ENCODE measurements at regions not wholly inside any gene's neighbourhood (a gene's known extent, or its start where the extent isn't known, plus 50 kb on each side); places are given as distances from the start of the nearest gene placed in this dataset.

DNA sequence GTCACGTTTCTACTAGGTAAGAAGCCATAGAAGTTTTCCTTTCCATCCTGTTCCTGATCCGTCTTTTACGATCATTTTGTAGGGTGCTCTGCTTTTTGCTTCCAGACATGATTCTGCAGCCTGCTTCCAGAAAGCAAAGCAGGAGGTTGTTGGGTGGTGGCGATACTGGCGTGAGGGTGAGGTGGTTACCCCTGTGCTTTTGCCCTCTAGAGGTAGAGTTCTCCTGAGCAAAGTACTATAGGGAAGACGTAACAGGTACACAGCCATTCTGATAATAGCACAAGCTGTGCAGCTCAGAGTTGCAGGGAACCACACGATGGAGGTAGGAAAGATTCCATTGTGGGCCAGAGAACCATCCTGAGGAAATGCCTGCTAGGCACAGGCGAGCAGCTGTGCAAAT lies 186.0 kb downstream of the PAH start:
- no peak for DNase-seq (ENCODE audit: low read depth in 3 of 3, low spot score in 2 of 3)

DNA sequence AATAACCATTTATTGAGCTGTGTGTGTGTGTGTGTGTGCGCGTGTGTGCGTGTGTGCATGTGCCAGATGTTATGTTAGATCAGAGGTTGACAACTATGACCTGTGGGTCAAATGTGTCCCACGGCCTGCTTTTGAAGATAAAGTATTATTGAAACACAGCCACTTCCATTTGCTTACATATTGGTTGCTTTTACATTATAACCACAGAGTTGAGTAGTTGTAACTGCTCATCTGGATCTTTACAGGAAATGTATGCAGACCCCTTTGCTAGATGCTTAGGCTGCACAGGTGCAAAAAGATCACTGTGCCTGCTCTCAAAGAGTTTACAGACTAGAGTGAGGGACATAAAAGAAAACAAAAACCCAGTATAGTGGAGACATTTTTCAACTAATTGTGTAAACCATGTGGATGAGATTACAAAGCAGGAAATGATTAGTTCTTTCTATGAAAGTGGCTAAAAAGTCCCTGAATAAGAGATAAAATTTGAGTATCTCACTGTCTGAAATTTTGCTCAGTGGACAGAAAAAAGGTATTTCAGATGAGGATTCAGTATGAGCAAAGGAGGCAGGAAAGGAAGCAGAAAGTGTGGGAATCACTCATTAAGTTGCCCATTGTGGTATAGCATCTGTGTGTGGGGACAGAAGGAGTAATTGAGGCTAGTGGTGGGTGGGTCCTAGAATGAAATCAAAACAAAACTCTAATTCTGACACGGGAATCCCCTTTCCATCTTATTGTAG lies 188.4 kb downstream of the PAH start:
- DNase-seq (ENCODE audit: low read depth in 3 of 3, low spot score in 2 of 3) = no peak

DNA sequence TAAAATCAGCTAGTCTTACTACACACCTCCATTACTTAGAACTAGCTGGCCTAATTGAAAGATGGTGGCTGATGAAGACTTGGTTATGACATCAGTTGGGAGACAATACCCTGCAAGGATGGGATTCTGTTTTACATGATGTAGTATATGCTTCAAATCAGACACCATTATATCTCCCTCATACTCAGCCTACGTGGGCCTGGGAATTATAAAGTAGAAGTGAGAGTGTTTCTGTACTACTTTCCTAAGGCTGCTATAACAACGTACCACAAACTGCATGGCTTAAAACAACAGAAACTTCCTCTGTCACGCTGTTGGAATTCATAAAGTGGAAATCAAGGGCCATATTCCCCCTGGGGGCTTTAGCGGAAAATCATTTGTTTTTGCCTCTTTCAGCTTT lies 190.4 kb downstream of the PAH start:
- no peak for DNase-seq (ENCODE audit: low read depth in 3 of 3, low spot score in 2 of 3)

DNA sequence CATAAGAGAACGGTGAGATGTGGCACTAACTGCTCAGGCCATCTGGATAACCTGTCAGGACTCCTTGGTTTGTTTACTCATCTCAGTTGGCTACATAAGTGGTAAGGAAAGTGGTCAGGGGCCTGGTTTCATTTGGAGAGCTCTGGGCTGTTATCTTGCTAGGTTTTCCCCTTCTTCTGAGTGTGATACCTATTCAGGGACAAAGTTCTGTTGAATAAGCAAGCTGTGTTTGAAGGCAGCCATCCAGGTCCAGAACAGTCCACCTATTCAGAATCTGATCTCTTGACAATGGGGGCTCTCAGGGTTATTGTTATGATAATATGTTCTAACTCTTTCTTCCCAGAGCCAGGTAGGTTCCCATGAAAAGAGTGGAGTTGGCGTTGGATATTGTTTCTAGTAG lies 194.9 kb downstream of the PAH start:
- no peak for DNase-seq (ENCODE audit: low read depth in 3 of 3, low spot score in 2 of 3)

DNA sequence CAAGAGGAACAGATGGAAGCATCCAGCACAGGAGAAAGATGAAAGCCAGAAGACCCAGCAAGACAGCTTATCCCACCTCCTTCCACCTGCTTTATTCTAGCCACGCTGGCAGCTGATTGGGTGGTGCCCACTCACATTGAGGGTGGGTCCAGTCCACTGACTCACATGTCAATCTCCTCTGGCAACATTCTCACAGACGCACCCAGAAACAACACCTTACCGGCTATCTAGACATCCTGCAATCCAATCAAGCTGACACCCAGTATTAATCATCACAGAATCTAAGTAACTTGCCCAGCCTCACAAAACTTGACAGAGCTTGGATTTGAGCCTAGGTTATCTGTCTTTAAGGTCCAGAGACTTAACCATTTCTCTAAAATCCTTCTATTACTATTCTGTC lies 208.9 kb downstream of the PAH start:
- DNase-seq (ENCODE audit: low read depth in 3 of 3, low spot score in 2 of 3) = no peak

DNA sequence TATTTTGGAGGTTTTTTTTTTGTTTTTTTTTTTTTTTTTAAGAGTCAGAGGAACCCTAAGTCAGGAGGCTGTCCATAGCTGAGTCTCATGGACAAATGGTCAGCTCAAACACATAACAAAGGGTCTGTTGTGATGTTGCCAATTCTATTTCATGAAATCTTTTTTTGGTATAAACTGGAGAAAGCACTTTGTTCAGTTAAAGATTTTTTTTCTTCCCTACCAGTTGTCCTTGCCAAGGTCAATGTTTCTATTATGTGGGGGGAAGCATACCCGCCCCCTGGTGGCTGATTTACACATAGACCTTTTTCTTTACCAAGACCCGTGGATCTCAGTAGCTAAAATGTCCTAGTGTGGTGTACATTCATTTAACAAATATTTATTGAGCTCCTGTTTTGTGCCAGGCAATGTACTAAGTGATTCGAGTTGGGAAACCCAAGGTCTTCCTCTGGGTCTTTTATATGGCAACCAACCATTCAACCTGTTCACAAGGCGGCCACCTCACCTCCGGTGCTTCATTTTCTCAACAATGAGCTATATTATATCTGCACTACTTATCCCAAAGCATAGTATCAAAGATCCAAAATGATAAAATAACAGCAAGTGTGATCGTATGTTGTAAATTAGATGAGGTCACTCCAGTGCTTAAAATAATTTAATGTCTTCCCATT lies 214.5 kb downstream of the PAH start:
- peak in 1 of 3 donors; percentile 23 for DNase-seq (ENCODE audit: low read depth in 3 of 3, low spot score in 2 of 3)

DNA sequence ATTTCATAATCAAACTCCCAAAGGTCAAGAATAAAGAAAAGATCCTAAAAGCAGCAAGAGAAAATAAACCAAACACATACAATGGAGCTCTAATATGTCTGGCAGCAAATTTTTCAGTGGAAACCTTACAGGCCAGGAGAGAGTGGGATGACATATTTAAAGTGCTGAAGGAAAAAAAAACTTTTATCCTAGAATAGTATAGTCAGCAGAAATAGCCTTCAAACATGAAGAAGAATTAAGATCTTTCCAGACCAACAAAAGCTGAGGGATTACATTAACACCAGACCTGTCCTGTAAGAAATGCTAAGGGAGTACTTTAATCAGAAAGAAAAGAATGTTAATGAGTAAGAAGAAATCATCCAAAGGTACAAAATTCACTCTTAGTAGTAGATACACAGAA lies 215.7 kb upstream of the IGF1 start:
- no peak for DNase-seq (ENCODE audit: low read depth in 3 of 3, low spot score in 2 of 3)

DNA sequence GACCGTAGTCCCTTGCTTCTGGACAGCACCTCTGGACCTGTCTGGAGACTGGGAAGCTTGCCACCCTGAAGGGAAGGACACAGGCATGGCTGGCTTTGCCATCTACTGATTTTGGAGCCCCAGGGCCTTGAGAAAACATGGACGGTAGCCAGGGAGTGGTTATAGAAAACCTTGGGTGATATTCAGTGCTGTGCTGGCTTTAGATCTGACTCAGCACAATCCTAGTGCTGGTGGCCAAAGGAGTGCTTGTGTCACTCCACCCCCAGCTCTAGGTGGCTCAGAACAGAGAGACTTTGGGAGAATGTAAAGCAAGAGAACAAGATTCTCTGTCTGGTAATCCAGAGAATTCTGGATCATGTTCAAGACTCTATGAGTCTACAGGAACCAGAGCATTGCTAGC lies 214.5 kb upstream of the IGF1 start:
- DNase-seq (ENCODE audit: low read depth in 3 of 3, low spot score in 2 of 3) = no peak

DNA sequence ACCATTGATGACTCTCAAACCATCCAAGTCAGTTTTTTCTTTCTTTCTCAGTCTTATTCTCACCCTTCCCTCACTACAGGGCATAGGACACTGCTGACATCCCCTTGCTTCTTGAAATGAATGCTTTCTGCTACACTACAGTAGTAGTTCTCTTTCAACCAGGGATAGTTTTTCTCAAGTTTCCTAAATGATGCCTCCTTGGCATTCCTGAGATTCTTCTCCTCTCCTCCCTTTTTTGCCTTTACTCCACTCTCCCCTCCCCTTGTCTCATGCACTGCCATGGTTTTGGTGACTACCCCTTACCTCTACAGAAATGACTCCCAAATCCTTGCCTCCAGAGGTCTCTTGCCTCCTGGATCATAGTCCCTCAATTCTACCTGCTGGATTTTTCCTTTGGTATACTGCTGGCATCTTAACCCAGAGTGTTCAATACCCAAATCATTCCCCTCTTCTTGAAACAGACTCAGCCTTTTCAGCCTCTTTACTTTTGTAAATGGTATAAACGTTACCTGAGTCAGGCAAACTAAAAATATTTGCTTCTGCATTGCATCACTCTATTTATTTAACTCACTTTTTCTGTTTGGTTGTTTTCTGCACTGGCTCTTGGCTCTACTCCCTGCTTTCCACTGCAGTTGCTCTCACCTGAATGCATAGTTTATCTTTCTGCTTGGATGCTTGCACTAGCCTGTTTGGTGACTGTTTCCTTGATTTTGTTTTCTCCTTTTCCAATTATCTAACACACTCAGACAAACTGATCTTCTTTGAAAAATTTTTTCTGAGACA lies 211.6 kb upstream of the IGF1 start:
- DNase-seq (ENCODE audit: low read depth in 3 of 3, low spot score in 2 of 3) = no peak

DNA sequence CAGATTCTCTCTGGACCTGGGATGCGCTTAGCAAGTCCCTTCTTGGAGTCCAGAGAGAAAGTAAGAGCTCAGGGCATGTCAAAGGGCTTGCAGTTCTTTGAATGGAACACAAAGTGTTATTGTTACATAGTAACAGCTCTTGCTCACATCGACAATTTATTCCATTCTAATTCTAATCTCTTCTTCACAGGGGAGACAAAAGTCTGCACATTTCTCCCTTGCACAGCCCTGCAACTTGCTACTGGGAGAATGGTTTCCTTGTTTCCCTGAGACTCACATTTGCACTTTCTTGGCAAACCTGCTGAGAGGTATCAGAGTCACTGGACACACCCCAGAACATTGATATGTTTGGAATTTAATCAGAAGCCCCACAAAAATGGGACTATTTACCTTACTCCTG lies 209.9 kb upstream of the IGF1 start:
- no peak for DNase-seq (ENCODE audit: low read depth in 3 of 3, low spot score in 2 of 3)

DNA sequence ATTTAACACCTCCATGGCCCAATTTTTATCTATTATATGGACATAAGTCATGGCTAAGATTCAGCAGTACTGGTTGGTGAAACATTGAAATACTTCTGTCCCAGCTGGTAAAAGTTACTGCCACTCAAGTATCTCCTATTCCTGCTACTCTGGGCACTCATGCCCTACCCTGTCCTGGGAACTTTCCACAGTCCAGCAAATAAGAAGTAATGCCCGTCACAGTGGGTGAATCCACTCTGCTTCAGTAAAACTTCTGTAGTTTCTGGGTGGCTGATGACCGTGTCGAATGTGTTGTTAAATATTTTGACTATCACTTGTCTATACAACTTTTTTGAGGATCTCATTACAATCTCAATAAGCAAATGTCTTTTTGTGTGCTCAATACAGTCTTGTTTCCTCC lies 209.3 kb upstream of the IGF1 start:
- DNase-seq (ENCODE audit: low read depth in 3 of 3, low spot score in 2 of 3) = no peak

DNA sequence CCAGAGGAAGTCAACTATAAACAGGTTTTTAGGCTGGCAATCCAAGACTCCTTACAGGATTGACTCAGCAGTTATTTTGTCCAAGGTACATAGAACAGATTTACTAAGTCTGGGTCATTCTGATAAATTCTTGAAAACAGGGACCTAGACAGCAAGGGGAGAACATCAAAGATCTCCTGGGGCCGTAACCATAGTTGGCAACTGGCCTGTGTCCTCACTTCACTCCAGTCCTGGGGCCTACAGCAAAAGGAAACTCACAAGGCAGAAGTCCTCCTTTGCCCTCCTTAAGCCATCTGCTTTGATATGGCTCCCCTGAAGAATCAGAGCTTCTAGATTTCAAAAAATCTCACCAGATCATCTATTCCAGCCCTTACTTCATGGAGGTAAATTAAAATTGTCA lies 207.2 kb upstream of the IGF1 start:
- DNase-seq (ENCODE audit: low read depth in 3 of 3, low spot score in 2 of 3) = no peak

DNA sequence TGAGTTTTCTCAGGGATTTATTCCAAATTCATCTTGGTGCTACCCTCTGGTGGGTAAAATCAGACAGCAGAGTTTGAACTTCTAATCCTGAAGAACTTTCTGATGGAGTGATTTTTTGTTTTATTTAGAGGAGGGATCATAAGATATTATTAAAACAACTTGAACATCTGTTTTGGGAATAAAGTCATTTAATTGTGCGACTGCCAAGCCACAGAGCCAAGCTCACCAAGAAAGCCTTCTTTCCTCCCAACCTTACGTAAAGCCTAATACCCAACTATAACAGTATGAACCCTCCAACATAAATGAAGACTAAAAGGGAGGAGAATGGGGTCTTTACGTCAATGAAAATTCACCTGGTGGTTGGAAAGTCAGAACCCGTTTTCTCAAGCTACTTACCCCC lies 205.5 kb upstream of the IGF1 start:
- no peak for DNase-seq (ENCODE audit: low read depth in 3 of 3, low spot score in 2 of 3)

DNA sequence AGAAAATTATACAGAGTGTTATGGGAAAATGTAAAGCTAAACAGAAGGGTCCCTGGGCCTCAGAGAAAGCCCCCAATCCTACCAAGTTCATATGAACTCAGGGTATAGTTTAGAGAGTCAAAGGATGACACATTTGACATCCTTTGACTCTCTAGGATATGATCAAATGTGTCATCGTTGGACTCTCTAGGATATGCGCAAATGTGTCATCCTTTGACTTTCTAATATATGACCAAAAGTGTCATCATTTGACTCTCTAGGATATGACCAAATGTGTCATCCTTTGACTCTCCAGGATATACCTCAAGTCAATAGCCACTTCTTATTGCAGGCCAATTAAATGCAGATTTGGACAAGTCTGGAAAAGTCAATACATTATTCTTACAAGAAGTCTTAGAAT lies 204.8 kb upstream of the IGF1 start:
- no peak for DNase-seq (ENCODE audit: low read depth in 3 of 3, low spot score in 2 of 3)

DNA sequence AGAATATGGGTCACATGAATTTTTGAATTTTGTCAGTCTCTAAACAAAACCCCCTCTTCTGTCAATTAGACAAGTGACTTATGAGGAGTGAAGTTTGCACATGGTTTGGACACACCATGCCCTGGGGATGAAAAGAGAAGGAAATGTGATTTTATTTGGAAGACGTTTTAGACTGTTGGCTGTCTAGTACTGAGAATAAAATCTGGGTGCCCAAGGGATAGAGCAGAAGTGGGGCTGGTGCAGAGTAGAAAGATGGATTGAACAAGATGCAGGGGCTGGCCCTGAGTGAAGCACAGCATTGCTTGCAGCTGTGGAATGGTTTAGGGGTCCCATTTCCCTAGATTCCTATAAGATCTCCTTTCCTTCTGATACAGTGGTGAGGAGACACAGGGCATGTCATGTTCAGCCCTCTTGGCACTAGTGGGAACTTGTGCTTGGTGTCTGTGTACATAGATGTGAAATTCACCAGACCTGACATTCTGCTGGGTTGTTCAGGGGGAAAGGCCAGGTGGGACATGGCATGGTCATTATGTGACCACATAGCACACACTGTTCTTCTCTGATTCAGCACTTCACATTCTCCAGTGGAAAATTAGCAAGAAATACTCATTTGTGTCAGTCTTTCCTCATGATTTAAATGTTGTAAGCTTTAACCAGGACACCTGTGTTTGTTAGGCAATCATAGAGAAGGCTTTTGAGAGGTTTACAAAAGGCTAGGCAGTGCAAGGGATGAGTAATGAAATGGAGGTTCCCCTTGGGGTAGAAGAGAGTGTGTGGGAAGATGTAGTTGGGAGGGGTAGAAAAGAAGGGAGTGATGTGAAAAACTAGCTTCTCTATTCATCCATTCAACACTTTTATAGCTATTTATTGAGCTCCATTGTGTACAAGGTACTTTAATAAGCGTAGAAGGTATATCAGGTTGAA lies 202.3 kb upstream of the IGF1 start:
- no peak for DNase-seq (ENCODE audit: low read depth in 3 of 3, low spot score in 2 of 3)

DNA sequence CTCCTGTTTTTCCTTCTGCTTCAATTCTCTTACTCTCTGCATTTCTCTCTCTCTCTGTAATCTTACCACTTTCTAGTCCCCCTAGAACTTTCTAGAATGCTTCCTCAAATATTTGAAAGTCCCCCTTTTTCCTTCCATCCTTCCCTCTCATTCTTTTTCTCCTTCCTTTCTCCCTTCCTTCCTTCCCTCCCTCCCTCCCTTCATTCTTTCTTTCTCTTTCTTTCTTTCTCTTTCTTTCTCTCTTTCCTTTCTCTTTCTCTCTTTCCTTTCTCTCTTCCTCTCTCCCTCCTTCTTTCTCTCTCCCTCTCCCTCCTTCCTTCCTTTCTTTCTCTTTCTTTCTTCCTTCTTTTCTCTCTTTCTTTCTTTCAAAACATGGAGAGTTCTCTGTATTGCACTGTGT lies 201.4 kb upstream of the IGF1 start:
- no peak for DNase-seq (ENCODE audit: low read depth in 3 of 3, low spot score in 2 of 3)

DNA sequence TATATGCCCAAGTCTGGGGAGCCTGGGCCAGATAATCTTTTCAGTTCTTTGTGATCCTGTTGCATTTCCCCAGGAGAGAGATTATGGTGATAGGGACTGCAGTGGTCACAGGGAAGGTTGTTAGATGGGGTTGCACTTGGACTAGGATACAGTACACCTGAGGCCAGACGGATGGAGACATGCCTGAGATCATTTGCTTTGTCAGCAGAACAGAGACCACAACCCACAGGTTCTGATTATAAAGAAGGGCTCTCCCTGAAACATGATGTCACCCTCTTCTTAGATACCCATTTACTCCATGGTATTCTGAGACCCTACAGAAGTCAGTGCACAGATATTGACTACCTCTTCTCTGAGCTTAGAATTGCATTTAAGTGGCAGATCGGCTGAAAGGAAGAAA lies 200.9 kb upstream of the IGF1 start:
- no peak for DNase-seq (ENCODE audit: low read depth in 3 of 3, low spot score in 2 of 3)

DNA sequence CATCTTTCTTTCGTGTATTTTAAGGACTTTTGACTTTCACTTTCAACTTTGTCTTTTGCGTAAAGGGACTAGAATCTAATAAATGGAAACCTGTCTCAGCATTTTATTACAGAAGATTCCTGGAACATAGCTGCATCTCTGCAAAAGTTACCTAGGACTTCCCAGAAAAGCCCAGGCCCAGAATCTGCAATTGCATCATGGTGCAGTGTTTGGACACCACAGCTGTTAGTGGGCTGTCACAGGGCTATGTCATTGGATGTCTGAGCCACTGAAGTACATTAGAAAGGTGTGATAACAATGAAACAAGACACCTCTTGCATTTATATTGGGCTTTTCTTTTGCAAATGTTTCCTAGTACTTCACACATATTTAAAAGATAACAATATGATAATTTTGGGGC lies 199.9 kb upstream of the IGF1 start:
- no peak for DNase-seq (ENCODE audit: low read depth in 3 of 3, low spot score in 2 of 3)

DNA sequence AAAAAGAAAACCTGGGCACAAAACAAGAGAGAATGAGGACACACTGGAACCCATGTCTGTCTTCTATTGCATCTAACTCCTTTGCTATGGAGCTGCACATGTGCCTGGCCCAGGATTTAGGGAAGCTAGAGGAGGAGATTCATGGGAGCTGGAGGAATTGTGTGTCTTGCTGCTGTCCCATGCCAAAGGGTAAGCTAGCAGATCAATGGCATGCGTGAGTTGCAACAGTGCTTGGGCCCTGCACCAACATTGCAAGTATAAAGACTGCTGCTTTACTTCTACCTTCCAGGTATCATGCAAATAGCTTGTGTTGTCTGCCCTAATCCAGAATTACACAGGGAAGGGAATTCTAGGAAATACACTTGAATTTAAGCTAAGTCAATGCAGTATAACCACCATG lies 196.4 kb upstream of the IGF1 start:
- DNase-seq (ENCODE audit: low read depth in 3 of 3, low spot score in 2 of 3) = no peak

DNA sequence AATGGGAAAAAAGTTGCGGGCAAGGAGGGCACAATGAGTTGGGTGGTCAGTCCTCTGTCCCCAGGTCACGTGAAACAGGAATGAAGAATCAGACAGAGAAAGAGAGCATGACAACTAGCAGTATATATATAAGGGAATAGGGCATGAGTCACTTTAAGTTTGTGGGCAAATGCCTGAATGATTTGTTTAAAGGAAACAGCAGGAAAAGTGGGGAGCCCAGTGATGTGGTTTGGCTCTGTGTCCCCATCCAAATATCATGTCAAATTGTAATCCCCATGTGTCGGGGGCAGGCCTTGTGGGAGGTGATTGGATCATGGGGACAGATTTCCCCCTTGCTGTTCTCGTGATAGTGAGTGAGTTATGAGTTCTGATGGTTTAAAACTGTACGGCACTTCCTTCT lies 195.3 kb upstream of the IGF1 start:
- DNase-seq (ENCODE audit: low read depth in 3 of 3, low spot score in 2 of 3) = no peak

DNA sequence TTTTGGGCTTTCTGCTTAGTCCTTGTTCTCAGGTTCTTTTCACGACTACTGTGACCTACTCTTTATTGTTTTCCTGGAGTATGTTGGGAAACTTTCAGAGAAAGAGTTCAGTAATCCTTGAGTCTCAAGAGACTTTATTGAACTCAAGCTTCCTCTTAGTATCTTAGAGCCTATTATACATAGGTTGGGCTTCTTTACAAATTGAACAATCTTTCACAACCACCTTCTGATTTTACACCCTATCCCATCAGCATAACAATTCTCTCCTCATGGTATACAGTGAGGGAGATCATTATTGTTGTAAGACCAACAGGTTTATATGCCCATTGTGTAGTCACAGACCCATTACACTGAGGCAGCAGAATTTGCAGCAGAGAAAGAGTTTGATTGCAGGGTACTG lies 193.2 kb upstream of the IGF1 start:
- no peak for DNase-seq (ENCODE audit: low read depth in 3 of 3, low spot score in 2 of 3)
